Liver (tissue), 8 donors: ENCODE measurements at regions not wholly inside any gene's neighbourhood (a gene's known extent, or its start where the extent isn't known, plus 50 kb on each side); places are given as distances from the start of the nearest gene placed in this dataset.

Experiments used
- DNase-seq: peaks from one replicate; pipeline ENCODE4 v3.0.0-alpha.2; 2017; ENCODE audit warnings: low spot score
- H3K27ac ChIP-seq, 2 donors: one replicate each; pipeline ENCODE4 v1.7.0; 2013; ENCODE audit warnings: inconsistent platforms in 2 of 2, low read length in 2 of 2, control low read depth in 1 of 2, low read depth in 1 of 2, mild to moderate bottlenecking in 1 of 2
- H3K27me3 ChIP-seq, 4 donors: one replicate each; pipeline versions ENCODE4 v1.6.1 to v1.7.0; 2013; ENCODE audit warnings: low read length in 3 of 4, inconsistent platforms in 1 of 4, mild to moderate bottlenecking in 1 of 4, moderate library complexity in 1 of 4; ENCODE audit not compliant: control insufficient read depth in 4 of 4, insufficient read depth in 4 of 4
- H3K36me3 ChIP-seq, 4 donors: one replicate each; pipeline versions ENCODE4 v1.6.1 to v1.7.0; 2013; ENCODE audit warnings: low read length in 3 of 4, mild to moderate bottlenecking in 3 of 4, low read depth in 1 of 4, moderate library complexity in 1 of 4; ENCODE audit not compliant: control insufficient read depth in 4 of 4, insufficient read depth in 3 of 4
- H3K4me1 ChIP-seq, 4 donors: one replicate each; pipeline versions ENCODE4 v1.6.1 to v1.7.0; 2013; ENCODE audit warnings: low read length in 3 of 4, mild to moderate bottlenecking in 3 of 4, moderate library complexity in 1 of 4; ENCODE audit not compliant: control insufficient read depth in 4 of 4, insufficient read depth in 4 of 4
- H3K4me3 ChIP-seq, 3 donors: one replicate each; pipeline versions ENCODE4 v1.6.1 to v1.7.0; 2013; ENCODE audit warnings: low read length in 3 of 3, control low read depth in 1 of 3, low read depth in 1 of 3, mild to moderate bottlenecking in 1 of 3
- H3K9ac ChIP-seq, 2 donors: one replicate each; pipeline ENCODE4 v1.7.0; 2013; ENCODE audit warnings: low read length in 2 of 2, mild to moderate bottlenecking in 2 of 2, moderate library complexity in 2 of 2, control low read depth in 1 of 2, low read depth in 1 of 2
- H3K9me3 ChIP-seq, 4 donors: one replicate each; pipeline versions ENCODE4 v1.6.1 to v1.7.0; 2013; ENCODE audit warnings: low read length in 3 of 4; ENCODE audit not compliant: control insufficient read depth in 4 of 4
- EGR1 ChIP-seq, 2 donors: IDR thresholded peaks; 2 replicates each; pipeline ENCODE4 v1.6.1; 2016 to 2018; ENCODE audit warnings: antibody characterized with exemption in 2 of 2, low read depth in 2 of 2
- FOXA1 ChIP-seq: IDR thresholded peaks from 2 replicates; pipeline ENCODE4 v1.6.1; 2016; ENCODE audit warnings: antibody characterized with exemption
- FOXA2 ChIP-seq: IDR thresholded peaks from 2 replicates; pipeline ENCODE4 v1.6.1; 2016; ENCODE audit warnings: antibody characterized with exemption
- GABPA ChIP-seq, 2 donors: IDR thresholded peaks in 1 of 2; conservative IDR thresholded peaks in 1 of 2; 2 replicates each; pipeline ENCODE4 v1.6.1; 2016; ENCODE audit warnings: antibody characterized with exemption in 2 of 2, mild to moderate bottlenecking in 1 of 2, moderate library complexity in 1 of 2
- HNF4A ChIP-seq, 2 donors: conservative IDR thresholded peaks; 2 replicates each; pipeline ENCODE4 v1.6.1; 2016; ENCODE audit warnings: antibody characterized with exemption in 2 of 2, mild to moderate bottlenecking in 2 of 2
- HNF4G ChIP-seq: IDR thresholded peaks from 2 replicates; pipeline ENCODE4 v1.6.1; 2016; ENCODE audit warnings: antibody characterized with exemption
- JUND ChIP-seq, 2 donors: IDR thresholded peaks; 2 replicates each; pipeline ENCODE4 v1.6.1; 2016; ENCODE audit warnings: antibody characterized with exemption in 2 of 2
- NR2F2 ChIP-seq: IDR thresholded peaks from 2 replicates; pipeline ENCODE4 v1.6.1; 2016; ENCODE audit warnings: antibody characterized with exemption
- RAD21 ChIP-seq, 2 donors: IDR thresholded peaks; 2 replicates each; pipeline ENCODE4 v1.6.1; 2016; ENCODE audit warnings: antibody characterized with exemption in 2 of 2, mild to moderate bottlenecking in 2 of 2
- RXRA ChIP-seq, 2 donors: IDR thresholded peaks; 2 replicates each; pipeline ENCODE4 v1.6.1; 2017 to 2018; ENCODE audit warnings: antibody characterized with exemption in 2 of 2, mild to moderate bottlenecking in 1 of 2
- SP1 ChIP-seq: IDR thresholded peaks from 2 replicates; pipeline ENCODE4 v1.6.1; 2018; ENCODE audit warnings: antibody characterized with exemption, mild to moderate bottlenecking
- TAF1 ChIP-seq: conservative IDR thresholded peaks from 2 replicates; pipeline ENCODE4 v1.6.1; 2016; ENCODE audit warnings: antibody characterized with exemption, mild to moderate bottlenecking
- YY1 ChIP-seq: IDR thresholded peaks from 2 replicates; pipeline ENCODE4 v1.6.1; 2016; ENCODE audit warnings: antibody characterized with exemption, mild to moderate bottlenecking
- WGBS: extraction: QIAGEN DNeasy Blood & Tissue Kit; methylation state at CpG from one replicate; pipeline ENCODE4 v1.1.7; 2013; 5-methylcytosine and 5-hydroxymethylcytosine counted together
- TF ChIP-seq, protein P1 (sequence below): IDR thresholded peaks from 2 replicates; pipeline ENCODE4 v1.6.1; 2016; ENCODE audit warnings: antibody characterized with exemption
- TF ChIP-seq, protein P2 (sequence below): IDR thresholded peaks from 2 replicates; pipeline ENCODE4 v1.6.1; 2016; ENCODE audit warnings: antibody characterized with exemption
- TF ChIP-seq, protein P3 (sequence below): fragments of 150-350 bp; IDR thresholded peaks from 2 replicates; pipeline ENCODE4 v1.5.1; 2017; ENCODE audit warnings: improper control_type of control experiment, low read depth, low read length; ENCODE audit not compliant: missing input control
- TF ChIP-seq, protein P4 (sequence below): IDR thresholded peaks from 2 replicates; pipeline ENCODE4 v1.6.1; 2016; ENCODE audit warnings: antibody characterized with exemption
- TF ChIP-seq, protein P5 (sequence below): IDR thresholded peaks from 2 replicates; pipeline ENCODE4 v1.6.1; 2016; ENCODE audit warnings: antibody characterized with exemption, mild to moderate bottlenecking
- donor health status: healthy.
- donor health status: healthy.
- donor health status: healthy.
- donor health status: healthy.
- donor health status: healthy.

DNA sequence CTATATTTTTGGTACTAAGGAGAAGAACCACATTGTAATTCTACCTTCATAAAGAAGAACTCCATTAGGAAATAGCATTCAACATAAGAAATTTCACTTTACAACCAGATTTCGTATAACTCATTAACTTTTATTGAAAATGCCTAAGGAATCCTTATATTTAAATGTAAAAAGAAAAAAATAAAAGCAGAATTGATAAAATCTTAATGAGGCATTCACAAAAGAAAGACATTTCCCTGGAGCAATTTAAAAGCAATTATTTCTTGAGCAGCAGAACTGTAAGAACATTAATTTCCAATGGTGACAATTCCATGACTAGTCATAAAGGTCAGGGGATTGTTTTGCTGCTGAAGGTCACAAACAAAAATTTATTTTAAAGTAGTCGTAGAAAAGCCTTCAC lies 1192.8 kb upstream of the TMEM132C start:
- Histone ChIP-seq H3K27ac (no peak overlapping the region), H3K4me1 (peaks cover 1 to 7% (median 5%) of the 10 kb centered on the region in 4 donors), H3K36me3 (no peaks in the 10 kb centered on the region), H3K9ac (no peak overlapping the region), H3K9me3 (no peaks in the 10 kb centered on the region), H3K4me3 (no peak overlapping the region), H3K27me3 (peaks cover 0 to 3% (median 0%) of the 10 kb centered on the region in 4 donors)
- 75% methylated on average over 2 of the region's 2 CpGs for WGBS
- no peak for DNase-seq
- no peak for TF ChIP-seq FOXA2
- TF ChIP-seq GABPA (IDR thresholded peaks at IDR 0.05 in 1 of 2, conservative IDR thresholded peaks at IDR 0.05 in 1 of 2): no peak
- TF ChIP-seq TAF1: no peak
- TF ChIP-seq, protein P1, sequence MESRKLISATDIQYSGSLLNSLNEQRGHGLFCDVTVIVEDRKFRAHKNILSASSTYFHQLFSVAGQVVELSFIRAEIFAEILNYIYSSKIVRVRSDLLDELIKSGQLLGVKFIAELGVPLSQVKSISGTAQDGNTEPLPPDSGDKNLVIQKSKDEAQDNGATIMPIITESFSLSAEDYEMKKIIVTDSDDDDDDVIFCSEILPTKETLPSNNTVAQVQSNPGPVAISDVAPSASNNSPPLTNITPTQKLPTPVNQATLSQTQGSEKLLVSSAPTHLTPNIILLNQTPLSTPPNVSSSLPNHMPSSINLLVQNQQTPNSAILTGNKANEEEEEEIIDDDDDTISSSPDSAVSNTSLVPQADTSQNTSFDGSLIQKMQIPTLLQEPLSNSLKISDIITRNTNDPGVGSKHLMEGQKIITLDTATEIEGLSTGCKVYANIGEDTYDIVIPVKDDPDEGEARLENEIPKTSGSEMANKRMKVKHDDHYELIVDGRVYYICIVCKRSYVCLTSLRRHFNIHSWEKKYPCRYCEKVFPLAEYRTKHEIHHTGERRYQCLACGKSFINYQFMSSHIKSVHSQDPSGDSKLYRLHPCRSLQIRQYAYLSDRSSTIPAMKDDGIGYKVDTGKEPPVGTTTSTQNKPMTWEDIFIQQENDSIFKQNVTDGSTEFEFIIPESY: no peak
- TF ChIP-seq HNF4G: no peak
- TF ChIP-seq, protein P2, sequence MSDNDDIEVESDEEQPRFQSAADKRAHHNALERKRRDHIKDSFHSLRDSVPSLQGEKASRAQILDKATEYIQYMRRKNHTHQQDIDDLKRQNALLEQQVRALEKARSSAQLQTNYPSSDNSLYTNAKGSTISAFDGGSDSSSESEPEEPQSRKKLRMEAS: no peak
- no peak for TF ChIP-seq HNF4A (conservative IDR thresholded peaks at IDR 0.05)
- TF ChIP-seq YY1: no peak
- no peak for TF ChIP-seq JUND (IDR thresholded peaks at IDR 0.05)
- TF ChIP-seq, protein P3, sequence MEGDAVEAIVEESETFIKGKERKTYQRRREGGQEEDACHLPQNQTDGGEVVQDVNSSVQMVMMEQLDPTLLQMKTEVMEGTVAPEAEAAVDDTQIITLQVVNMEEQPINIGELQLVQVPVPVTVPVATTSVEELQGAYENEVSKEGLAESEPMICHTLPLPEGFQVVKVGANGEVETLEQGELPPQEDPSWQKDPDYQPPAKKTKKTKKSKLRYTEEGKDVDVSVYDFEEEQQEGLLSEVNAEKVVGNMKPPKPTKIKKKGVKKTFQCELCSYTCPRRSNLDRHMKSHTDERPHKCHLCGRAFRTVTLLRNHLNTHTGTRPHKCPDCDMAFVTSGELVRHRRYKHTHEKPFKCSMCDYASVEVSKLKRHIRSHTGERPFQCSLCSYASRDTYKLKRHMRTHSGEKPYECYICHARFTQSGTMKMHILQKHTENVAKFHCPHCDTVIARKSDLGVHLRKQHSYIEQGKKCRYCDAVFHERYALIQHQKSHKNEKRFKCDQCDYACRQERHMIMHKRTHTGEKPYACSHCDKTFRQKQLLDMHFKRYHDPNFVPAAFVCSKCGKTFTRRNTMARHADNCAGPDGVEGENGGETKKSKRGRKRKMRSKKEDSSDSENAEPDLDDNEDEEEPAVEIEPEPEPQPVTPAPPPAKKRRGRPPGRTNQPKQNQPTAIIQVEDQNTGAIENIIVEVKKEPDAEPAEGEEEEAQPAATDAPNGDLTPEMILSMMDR: no peak
- TF ChIP-seq, protein P4, sequence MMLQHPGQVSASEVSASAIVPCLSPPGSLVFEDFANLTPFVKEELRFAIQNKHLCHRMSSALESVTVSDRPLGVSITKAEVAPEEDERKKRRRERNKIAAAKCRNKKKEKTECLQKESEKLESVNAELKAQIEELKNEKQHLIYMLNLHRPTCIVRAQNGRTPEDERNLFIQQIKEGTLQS: no peak
- TF ChIP-seq RXRA (IDR thresholded peaks at IDR 0.05): no peak
- TF ChIP-seq, protein P5, sequence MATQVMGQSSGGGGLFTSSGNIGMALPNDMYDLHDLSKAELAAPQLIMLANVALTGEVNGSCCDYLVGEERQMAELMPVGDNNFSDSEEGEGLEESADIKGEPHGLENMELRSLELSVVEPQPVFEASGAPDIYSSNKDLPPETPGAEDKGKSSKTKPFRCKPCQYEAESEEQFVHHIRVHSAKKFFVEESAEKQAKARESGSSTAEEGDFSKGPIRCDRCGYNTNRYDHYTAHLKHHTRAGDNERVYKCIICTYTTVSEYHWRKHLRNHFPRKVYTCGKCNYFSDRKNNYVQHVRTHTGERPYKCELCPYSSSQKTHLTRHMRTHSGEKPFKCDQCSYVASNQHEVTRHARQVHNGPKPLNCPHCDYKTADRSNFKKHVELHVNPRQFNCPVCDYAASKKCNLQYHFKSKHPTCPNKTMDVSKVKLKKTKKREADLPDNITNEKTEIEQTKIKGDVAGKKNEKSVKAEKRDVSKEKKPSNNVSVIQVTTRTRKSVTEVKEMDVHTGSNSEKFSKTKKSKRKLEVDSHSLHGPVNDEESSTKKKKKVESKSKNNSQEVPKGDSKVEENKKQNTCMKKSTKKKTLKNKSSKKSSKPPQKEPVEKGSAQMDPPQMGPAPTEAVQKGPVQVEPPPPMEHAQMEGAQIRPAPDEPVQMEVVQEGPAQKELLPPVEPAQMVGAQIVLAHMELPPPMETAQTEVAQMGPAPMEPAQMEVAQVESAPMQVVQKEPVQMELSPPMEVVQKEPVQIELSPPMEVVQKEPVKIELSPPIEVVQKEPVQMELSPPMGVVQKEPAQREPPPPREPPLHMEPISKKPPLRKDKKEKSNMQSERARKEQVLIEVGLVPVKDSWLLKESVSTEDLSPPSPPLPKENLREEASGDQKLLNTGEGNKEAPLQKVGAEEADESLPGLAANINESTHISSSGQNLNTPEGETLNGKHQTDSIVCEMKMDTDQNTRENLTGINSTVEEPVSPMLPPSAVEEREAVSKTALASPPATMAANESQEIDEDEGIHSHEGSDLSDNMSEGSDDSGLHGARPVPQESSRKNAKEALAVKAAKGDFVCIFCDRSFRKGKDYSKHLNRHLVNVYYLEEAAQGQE: no peak
- no peak for TF ChIP-seq EGR1 (IDR thresholded peaks at IDR 0.05; ENCODE audit: low read depth in 2 of 2)
- no peak for TF ChIP-seq FOXA1
- TF ChIP-seq SP1: no peak
- no peak for TF ChIP-seq NR2F2
- no peak for TF ChIP-seq RAD21 (IDR thresholded peaks at IDR 0.05)
